Spleen (tissue), 11 donors: ENCODE measurements at regions not wholly inside any gene's neighbourhood (a gene's known extent, or its start where the extent isn't known, plus 50 kb on each side); places are given as distances from the start of the nearest gene placed in this dataset.
A peak's percentile ranks its signal among the peaks of the same experiment; 100 is the strongest.

Source experiments
- DNase-seq: peaks from one replicate; pipeline ENCODE4 v3.0.0-alpha.2; 2020
- H3K27ac ChIP-seq, 8 donors: fragments of 200-600 bp; sonication (generic) in 7 of 8; 1 replicate in 4 of 8; 2 replicates in 4 of 8; pipeline versions ENCODE4 v1.5.0 to v1.8.0; 2016 to 2021; ENCODE audit warnings: inconsistent platforms in 4 of 8, mild to moderate bottlenecking in 4 of 8, moderate library complexity in 1 of 8
- H3K27me3 ChIP-seq, 7 donors: fragments of 200-600 bp; sonication (generic) in 6 of 7; replicated peaks in 1 of 7; 1 replicate in 4 of 7; 2 replicates in 3 of 7; pipeline versions ENCODE4 v1.5.0 to v1.8.0; 2016 to 2021; ENCODE audit warnings: inconsistent platforms in 3 of 7, mild to moderate bottlenecking in 1 of 7
- H3K36me3 ChIP-seq, 6 donors: fragments of 200-600 bp; sonication (generic) in 5 of 6; 1 replicate in 4 of 6; 2 replicates in 2 of 6; pipeline versions ENCODE4 v1.5.0 to v1.8.0; 2016 to 2021; ENCODE audit warnings: inconsistent platforms in 2 of 6
- H3K4me1 ChIP-seq, 6 donors: fragments of 200-600 bp; sonication (generic) in 5 of 6; 1 replicate in 3 of 6; 2 replicates in 3 of 6; pipeline versions ENCODE4 v1.5.0 to v1.8.0; 2016 to 2021; ENCODE audit warnings: inconsistent platforms in 3 of 6
- H3K4me3 ChIP-seq, 8 donors: fragments of 200-600 bp; sonication (generic) in 7 of 8; 1 replicate in 4 of 8; 2 replicates in 4 of 8; pipeline versions ENCODE4 v1.5.0 to v1.8.0; 2016 to 2021; ENCODE audit warnings: inconsistent platforms in 4 of 8, mild to moderate bottlenecking in 4 of 8, moderate library complexity in 2 of 8
- H3K9me3 ChIP-seq, 8 donors: fragments of 200-600 bp; sonication (generic) in 7 of 8; 1 replicate in 4 of 8; 2 replicates in 4 of 8; pipeline versions ENCODE4 v1.5.0 to v1.8.0; 2016 to 2021; ENCODE audit warnings: inconsistent platforms in 4 of 8
- CTCF ChIP-seq, 11 experiments: fragments of 200-600 bp in 7 of 11; fragments of 450-650 bp in 4 of 11; sonication (generic) in 4 of 11; IDR thresholded peaks in 8 of 11; conservative IDR thresholded peaks in 3 of 11; 1 replicate in 7 of 11; 2 replicates in 4 of 11; pipeline versions ENCODE4 v1.4.0 to v1.8.0; 2016 to 2021; ENCODE audit warnings: antibody characterized with exemption in 11 of 11, inconsistent platforms in 4 of 11, mild to moderate bottlenecking in 1 of 11
- POLR2A ChIP-seq, 3 donors: fragments of 450-650 bp; IDR thresholded peaks; one replicate each; pipeline ENCODE4 v1.5.1; 2017; ENCODE audit warnings: antibody characterized with exemption in 3 of 3, mild to moderate bottlenecking in 1 of 3
- POLR2AphosphoS5 ChIP-seq, 3 donors: sonication (generic); formaldehyde crosslinking; IDR thresholded peaks; one replicate each; pipeline ENCODE4 v1.5.1; 2017; ENCODE audit warnings: antibody characterized with exemption in 3 of 3
- WGBS, 5 donors: extraction: QIAGEN DNeasy Blood & Tissue Kit in 3 of 5; methylation state at CpG; one replicate each; pipeline versions ENCODE4 v1.1.5 to v1.1.7; 2013 to 2018; 5-methylcytosine and 5-hydroxymethylcytosine counted together
- intact Hi-C: fragments of 100-400 bp; cut with DNase I; formaldehyde crosslinking; loops from one replicate; pipeline ENCODE4 v1.15.0; 2023; ENCODE audit warnings: low total_unique reads
- donor health status: healthy with polysubstance abuse.
- donor health status: DM: no; HTN: no; CAD: no; lungs with moderate emphysema.
- donor health status: DM: no; HTN: no; CAD: no.
- donor health status: Bipolar disorder and iron deficiency.
- donor health status: healthy.
- donor health status: DM: no; HTN: no; CAD: no.
- donor health status: DM: yes; HTN: yes; CAD: no.

- TF ChIP-seq POLR2AphosphoS5 (IDR thresholded peaks at IDR 0.05) = no peak
- TF ChIP-seq CTCF (IDR thresholded peaks at IDR 0.05 in 8 of 11, conservative IDR thresholded peaks at IDR 0.05 in 3 of 11) = no peak
- no peak for TF ChIP-seq POLR2A (IDR thresholded peaks at IDR 0.05)
- H3K4me3 ChIP-seq = no peak overlapping the region
- no peaks in the 10 kb centered on the region for H3K9me3 ChIP-seq
- H3K36me3 ChIP-seq = no peaks in the 10 kb centered on the region
- 91 to 98% (median 96%) methylated on average over 3 of the region's 3 CpGs for WGBS, 5 donors
- intact Hi-C loops = no loop called here
- H3K27me3 ChIP-seq = no peaks in the 10 kb centered on the region
- H3K4me1 ChIP-seq = no peaks in the 10 kb centered on the region
- DNase-seq = no peak
- no peak overlapping the region for H3K27ac ChIP-seq
Measured at GRCh38 chr10:61031341-61031740, 87.4 kb upstream of the RHOBTB1 start.

GRCh38 chr10:61029411-61029810, 85.4 kb upstream of the RHOBTB1 start:
- DNase-seq = no peak
- TF ChIP-seq POLR2A (IDR thresholded peaks at IDR 0.05) (no peak), POLR2AphosphoS5 (IDR thresholded peaks at IDR 0.05) (no peak), CTCF (IDR thresholded peaks at IDR 0.05 in 8 of 11, conservative IDR thresholded peaks at IDR 0.05 in 3 of 11) (no peak)
- H3K4me3 ChIP-seq = no peak overlapping the region
- no peaks in the 10 kb centered on the region for H3K9me3 ChIP-seq
- 90 to 98% (median 94%) methylated on average over 2 of the region's 2 CpGs for WGBS, 5 donors
- no peaks in the 10 kb centered on the region for H3K4me1 ChIP-seq
- intact Hi-C loops = no loop called here
- no peaks in the 10 kb centered on the region for H3K27me3 ChIP-seq
- no peak overlapping the region for H3K27ac ChIP-seq
- H3K36me3 ChIP-seq = no peaks in the 10 kb centered on the region

GRCh38 chr10:61028861-61029361, 84.9 kb upstream of the RHOBTB1 start:
- Histone ChIP-seq H3K36me3 (no peaks in the 10 kb centered on the region), H3K4me3 (no peak overlapping the region), H3K27ac (no peak overlapping the region), H3K27me3 (no peaks in the 10 kb centered on the region), H3K4me1 (no peaks in the 10 kb centered on the region), H3K9me3 (no peaks in the 10 kb centered on the region)
- 74 to 83% (median 77%) methylated on average over 5 of the region's 5 CpGs for WGBS, 5 donors
- intact Hi-C loops = no loop called here
- no peak for DNase-seq
- TF ChIP-seq POLR2A (IDR thresholded peaks at IDR 0.05) (no peak), CTCF (IDR thresholded peaks at IDR 0.05 in 8 of 11, conservative IDR thresholded peaks at IDR 0.05 in 3 of 11) (no peak), POLR2AphosphoS5 (IDR thresholded peaks at IDR 0.05) (no peak)

- Histone ChIP-seq H3K9me3 (no peaks in the 10 kb centered on the region), H3K4me3 (no peak overlapping the region), H3K27me3 (no peaks in the 10 kb centered on the region), H3K27ac (no peak overlapping the region), H3K36me3 (no peaks in the 10 kb centered on the region), H3K4me1 (no peaks in the 10 kb centered on the region)
- TF ChIP-seq POLR2A (IDR thresholded peaks at IDR 0.05) (no peak), CTCF (IDR thresholded peaks at IDR 0.05 in 8 of 11, conservative IDR thresholded peaks at IDR 0.05 in 3 of 11) (peak in 9 of 11 experiments; percentile 20 to 73 (median 53)), POLR2AphosphoS5 (IDR thresholded peaks at IDR 0.05) (no peak)
- DNase-seq = no peak
- intact Hi-C loops = no loop called here
- WGBS, 5 donors = 38 to 63% (median 51%) methylated on average over 2 of the region's 2 CpGs
Measured at GRCh38 chr10:61024856-61025201, 80.8 kb upstream of the RHOBTB1 start.
